Keratinocyte (primary cell): ENCODE measurements at regions not wholly inside any gene's neighbourhood (a gene's known extent, or its start where the extent isn't known, plus 50 kb on each side); places are given as distances from the start of the nearest gene placed in this dataset.

Source experiments
- small RNA-seq, 3 experiments: library from RNA; depleted of rRNA; stranded (forward); fragments of <200 nt; gene quantifications; one replicate each; pipeline ENCODE3, GENCODE V24; 2012; ENCODE audit warnings: low read depth in 3 of 3, low replicate concordance in 1 of 3; ENCODE audit not compliant: insufficient read length in 3 of 3

Small RNA genes in the stretch of these regions (small RNA-seq; reads per million reads assigned to genes)
- gene RNA5SP107 = 0 reads per million in 3 experiments
